HEK293 (cell line): ENCODE measurements at regions not wholly inside any gene's neighbourhood (a gene's known extent, or its start where the extent isn't known, plus 50 kb on each side); places are given as distances from the start of the nearest gene placed in this dataset.

Experiments
- CTCF ChIA-PET: fragments of 350-600 bp; formaldehyde crosslinking; extraction: SDS; loops from one replicate; lab custom pipeline; 2021; ENCODE audit warnings: antibody characterized with exemption; lab: Yijun Ruan, JAX
- POLR2A ChIA-PET: fragments of 300-600 bp; formaldehyde crosslinking; extraction: SDS; loops from one replicate; lab custom pipeline; 2020; ENCODE audit warnings: antibody characterized with exemption, inconsistent platforms; lab: Yijun Ruan, JAX
- H3K27ac ChIP-seq: fragments of 200-500 bp; sonication (Bioruptor generic); 2 replicates; pipeline ENCODE4 v1.5.1; 2014; ENCODE audit warnings: low read depth, low read length, control low read depth, inconsistent platforms; ENCODE audit errors: extremely low read depth
- H3K36me3 ChIP-seq, 2 experiments: fragments of 200-500 bp in 1 of 2; sonication (Bioruptor generic) in 1 of 2; 1 replicate in 1 of 2; 2 replicates in 1 of 2; pipeline ENCODE4 v1.5.1; 2014 to 2017; ENCODE audit warnings: inconsistent platforms in 2 of 2, low read length in 2 of 2; ENCODE audit not compliant: control insufficient read depth in 2 of 2, insufficient read depth in 1 of 2
- H3K4me1 ChIP-seq: fragments of 200-500 bp; sonication (Bioruptor generic); 2 replicates; pipeline ENCODE4 v1.5.1; 2014; ENCODE audit warnings: mild to moderate bottlenecking, low read length, inconsistent platforms; ENCODE audit not compliant: control insufficient read depth, insufficient read depth
- H3K4me3 ChIP-seq: 2 replicates; pipeline ENCODE4 v1.5.1; 2011; ENCODE audit warnings: low read depth, mild to moderate bottlenecking, control low read depth, low read length, moderate library complexity
- H3K9me3 ChIP-seq: fragments of 200-500 bp; sonication (Bioruptor generic); 2 replicates; pipeline ENCODE4 v1.5.1; 2014; ENCODE audit warnings: low read depth, low read length, inconsistent platforms; ENCODE audit not compliant: control insufficient read depth, insufficient read depth
- GLI4 ChIP-seq: fragments of 450-650 bp; formaldehyde crosslinking; IDR thresholded peaks from 2 replicates; pipeline ENCODE4 v1.5.1; 2016; ENCODE audit warnings: missing biosample characterization, missing genetic modification characterization
- SCRT1 ChIP-seq: fragments of 450-650 bp; formaldehyde crosslinking; IDR thresholded peaks from 2 replicates; pipeline ENCODE4 v1.5.1; 2016; ENCODE audit warnings: missing biosample characterization, missing genetic modification characterization, borderline replicate concordance
- TRIM28 ChIP-seq: IDR thresholded peaks from 2 replicates; pipeline ENCODE4 v1.6.1; 2011; ENCODE audit warnings: low read length, control low read depth, borderline replicate concordance
- ZBTB48 ChIP-seq: fragments of 450-650 bp; formaldehyde crosslinking; IDR thresholded peaks from 2 replicates; pipeline ENCODE4 v1.5.1; 2016; ENCODE audit warnings: missing biosample characterization, missing genetic modification characterization
- ZFP69B ChIP-seq: fragments of 450-650 bp; formaldehyde crosslinking; IDR thresholded peaks from 2 replicates; pipeline ENCODE4 v1.5.1; 2016; ENCODE audit warnings: missing biosample characterization, missing genetic modification characterization
- ZIC2 ChIP-seq: fragments of 450-650 bp; formaldehyde crosslinking; IDR thresholded peaks from 2 replicates; pipeline ENCODE4 v1.5.1; 2016; ENCODE audit warnings: missing biosample characterization, missing genetic modification characterization
- ZNF132 ChIP-seq: fragments of 450-650 bp; formaldehyde crosslinking; IDR thresholded peaks from 2 replicates; pipeline ENCODE4 v1.5.1; 2017; ENCODE audit warnings: missing biosample characterization, missing genetic modification characterization, borderline replicate concordance
- ZNF133 ChIP-seq: fragments of 450-650 bp; formaldehyde crosslinking; IDR thresholded peaks from 2 replicates; pipeline ENCODE4 v1.5.1; 2016; ENCODE audit warnings: missing biosample characterization, missing genetic modification characterization
- ZNF16 ChIP-seq: fragments of 450-650 bp; formaldehyde crosslinking; IDR thresholded peaks from 2 replicates; pipeline ENCODE4 v1.5.1; 2016; ENCODE audit warnings: low read depth, missing biosample characterization, missing genetic modification characterization
- ZNF169 ChIP-seq: fragments of 450-650 bp; formaldehyde crosslinking; IDR thresholded peaks from 2 replicates; pipeline ENCODE4 v1.5.1; 2016; ENCODE audit warnings: missing biosample characterization, missing genetic modification characterization
- ZNF174 ChIP-seq: fragments of 450-650 bp; formaldehyde crosslinking; IDR thresholded peaks from 2 replicates; pipeline ENCODE4 v1.5.0; 2017; ENCODE audit warnings: missing biosample characterization, mild to moderate bottlenecking, missing genetic modification characterization
- ZNF292 ChIP-seq: fragments of 450-650 bp; formaldehyde crosslinking; IDR thresholded peaks from 2 replicates; pipeline ENCODE4 v1.5.1; 2016; ENCODE audit warnings: low read depth, missing biosample characterization, missing genetic modification characterization, borderline replicate concordance
- ZNF366 ChIP-seq: fragments of 450-650 bp; formaldehyde crosslinking; conservative IDR thresholded peaks from 2 replicates; pipeline ENCODE4 v1.5.1; 2016; ENCODE audit warnings: missing biosample characterization, missing genetic modification characterization
- ZNF423 ChIP-seq: fragments of 450-650 bp; formaldehyde crosslinking; IDR thresholded peaks from 2 replicates; pipeline ENCODE4 v1.5.1; 2016; ENCODE audit warnings: missing biosample characterization, missing genetic modification characterization
- ZNF555 ChIP-seq: fragments of 450-650 bp; formaldehyde crosslinking; conservative IDR thresholded peaks from 2 replicates; pipeline ENCODE4 v1.5.1; 2017; ENCODE audit warnings: missing biosample characterization, mild to moderate bottlenecking, missing genetic modification characterization, inconsistent platforms
- ZNF777 ChIP-seq: fragments of 450-650 bp; formaldehyde crosslinking; IDR thresholded peaks from 2 replicates; pipeline ENCODE4 v1.5.1; 2017; ENCODE audit warnings: missing biosample characterization, missing genetic modification characterization, borderline replicate concordance
- ZNF785 ChIP-seq: fragments of 450-650 bp; formaldehyde crosslinking; IDR thresholded peaks from 2 replicates; pipeline ENCODE4 v1.5.1; 2016; ENCODE audit warnings: missing biosample characterization, missing genetic modification characterization
- ZNF791 ChIP-seq: fragments of 450-650 bp; formaldehyde crosslinking; IDR thresholded peaks from 2 replicates; pipeline ENCODE4 v1.5.1; 2016; ENCODE audit warnings: missing biosample characterization, missing genetic modification characterization
- ZSCAN30 ChIP-seq: fragments of 450-650 bp; IDR thresholded peaks from 2 replicates; pipeline ENCODE4 v1.5.1; 2018; ENCODE audit warnings: missing biosample characterization, mild to moderate bottlenecking, missing genetic modification characterization, moderate library complexity
- TF ChIP-seq, protein P1 (sequence below): fragments of 450-650 bp; formaldehyde crosslinking; IDR thresholded peaks from 2 replicates; pipeline ENCODE4 v1.5.1; 2016; ENCODE audit warnings: missing biosample characterization, missing genetic modification characterization
- TF ChIP-seq, protein P2 (sequence below): fragments of 450-650 bp; IDR thresholded peaks from 2 replicates; pipeline ENCODE4 v1.5.1; 2018; ENCODE audit warnings: missing biosample characterization, mild to moderate bottlenecking, missing genetic modification characterization
- TF ChIP-seq, protein P3 (sequence below): fragments of 450-650 bp; formaldehyde crosslinking; IDR thresholded peaks from 2 replicates; pipeline ENCODE4 v1.5.1; 2016; ENCODE audit warnings: missing biosample characterization, missing genetic modification characterization
- TF ChIP-seq, protein P4 (sequence below): fragments of 450-650 bp; formaldehyde crosslinking; IDR thresholded peaks from 2 replicates; pipeline ENCODE4 v1.5.1; 2016; ENCODE audit warnings: missing biosample characterization, missing genetic modification characterization
- TF ChIP-seq, protein P5 (sequence below): fragments of 450-650 bp; formaldehyde crosslinking; IDR thresholded peaks from 2 replicates; pipeline ENCODE4 v1.5.1; 2016; ENCODE audit warnings: missing biosample characterization, missing genetic modification characterization, borderline replicate concordance
- TF ChIP-seq, protein P6 (sequence below): fragments of 450-650 bp; formaldehyde crosslinking; IDR thresholded peaks from 2 replicates; pipeline ENCODE4 v1.5.1; 2017; ENCODE audit warnings: missing biosample characterization, missing genetic modification characterization

DNA sequence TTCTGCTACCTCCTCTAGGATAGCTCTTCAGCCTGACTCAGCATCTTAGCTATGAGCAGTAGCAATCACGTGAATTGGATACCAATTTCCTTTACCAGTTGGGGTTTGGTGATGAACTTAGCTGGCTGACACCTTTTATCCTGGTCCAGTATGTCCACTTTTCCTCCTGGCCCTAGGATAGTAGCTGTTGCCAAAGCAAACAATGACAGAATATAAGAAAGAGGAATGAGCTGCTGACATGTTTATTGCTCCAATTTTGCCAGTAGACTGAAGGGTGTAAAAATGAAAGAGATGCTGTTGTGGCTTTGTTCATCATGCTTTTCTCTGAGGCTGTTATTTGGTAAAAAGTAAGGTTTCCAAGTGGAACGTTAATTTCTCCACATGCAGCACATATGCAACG lies 168.3 kb upstream of the JAG1 start:
- H3K9me3 ChIP-seq: no peaks in the 10 kb centered on the region
- H3K4me1 ChIP-seq: no peaks in the 10 kb centered on the region
- H3K27ac ChIP-seq: no peak overlapping the region
- no peak for TF ChIP-seq ZIC2 (tag by site-specific recombination)
- no peak for TF ChIP-seq ZBTB48 (tag by site-specific recombination)
- no peak for TF ChIP-seq ZFP69B (tag by site-specific recombination)
- no peak for TF ChIP-seq ZNF555 (tag by site-specific recombination)
- TF ChIP-seq, protein P1, sequence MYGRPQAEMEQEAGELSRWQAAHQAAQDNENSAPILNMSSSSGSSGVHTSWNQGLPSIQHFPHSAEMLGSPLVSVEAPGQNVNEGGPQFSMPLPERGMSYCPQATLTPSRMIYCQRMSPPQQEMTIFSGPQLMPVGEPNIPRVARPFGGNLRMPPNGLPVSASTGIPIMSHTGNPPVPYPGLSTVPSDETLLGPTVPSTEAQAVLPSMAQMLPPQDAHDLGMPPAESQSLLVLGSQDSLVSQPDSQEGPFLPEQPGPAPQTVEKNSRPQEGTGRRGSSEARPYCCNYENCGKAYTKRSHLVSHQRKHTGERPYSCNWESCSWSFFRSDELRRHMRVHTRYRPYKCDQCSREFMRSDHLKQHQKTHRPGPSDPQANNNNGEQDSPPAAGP (tag by site-specific recombination): no peak
- no peak for TF ChIP-seq ZNF16
- TF ChIP-seq GLI4 (tag by site-specific recombination): no peak
- no peak for TF ChIP-seq TRIM28
- TF ChIP-seq SCRT1 (tag by site-specific recombination): no peak
- TF ChIP-seq ZNF174 (tag by site-specific recombination): no peak
- no peak for TF ChIP-seq ZSCAN30 (tag by site-specific recombination)
- no peak for TF ChIP-seq ZNF133 (tag by site-specific recombination)
- TF ChIP-seq, protein P2, sequence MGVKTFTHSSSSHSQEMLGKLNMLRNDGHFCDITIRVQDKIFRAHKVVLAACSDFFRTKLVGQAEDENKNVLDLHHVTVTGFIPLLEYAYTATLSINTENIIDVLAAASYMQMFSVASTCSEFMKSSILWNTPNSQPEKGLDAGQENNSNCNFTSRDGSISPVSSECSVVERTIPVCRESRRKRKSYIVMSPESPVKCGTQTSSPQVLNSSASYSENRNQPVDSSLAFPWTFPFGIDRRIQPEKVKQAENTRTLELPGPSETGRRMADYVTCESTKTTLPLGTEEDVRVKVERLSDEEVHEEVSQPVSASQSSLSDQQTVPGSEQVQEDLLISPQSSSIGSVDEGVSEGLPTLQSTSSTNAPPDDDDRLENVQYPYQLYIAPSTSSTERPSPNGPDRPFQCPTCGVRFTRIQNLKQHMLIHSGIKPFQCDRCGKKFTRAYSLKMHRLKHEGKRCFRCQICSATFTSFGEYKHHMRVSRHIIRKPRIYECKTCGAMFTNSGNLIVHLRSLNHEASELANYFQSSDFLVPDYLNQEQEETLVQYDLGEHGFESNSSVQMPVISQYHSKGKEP (tag by site-specific recombination): no peak
- TF ChIP-seq ZNF785 (tag by site-specific recombination): no peak
- TF ChIP-seq, protein P3, sequence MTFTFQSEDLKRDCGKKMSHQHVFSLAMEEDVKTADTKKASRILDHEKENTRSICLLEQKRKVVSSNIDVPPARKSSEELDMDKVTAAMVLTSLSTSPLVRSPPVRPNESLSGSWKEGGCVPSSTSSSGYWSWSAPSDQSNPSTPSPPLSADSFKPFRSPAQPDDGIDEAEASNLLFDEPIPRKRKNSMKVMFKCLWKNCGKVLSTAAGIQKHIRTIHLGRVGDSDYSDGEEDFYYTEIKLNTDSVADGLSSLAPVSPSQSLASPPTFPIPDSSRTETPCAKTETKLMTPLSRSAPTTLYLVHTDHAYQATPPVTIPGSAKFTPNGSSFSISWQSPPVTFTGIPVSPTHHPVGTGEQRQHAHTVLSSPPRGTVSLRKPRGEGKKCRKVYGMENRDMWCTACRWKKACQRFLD: no peak
- no peak for TF ChIP-seq ZNF132
- TF ChIP-seq, protein P4, sequence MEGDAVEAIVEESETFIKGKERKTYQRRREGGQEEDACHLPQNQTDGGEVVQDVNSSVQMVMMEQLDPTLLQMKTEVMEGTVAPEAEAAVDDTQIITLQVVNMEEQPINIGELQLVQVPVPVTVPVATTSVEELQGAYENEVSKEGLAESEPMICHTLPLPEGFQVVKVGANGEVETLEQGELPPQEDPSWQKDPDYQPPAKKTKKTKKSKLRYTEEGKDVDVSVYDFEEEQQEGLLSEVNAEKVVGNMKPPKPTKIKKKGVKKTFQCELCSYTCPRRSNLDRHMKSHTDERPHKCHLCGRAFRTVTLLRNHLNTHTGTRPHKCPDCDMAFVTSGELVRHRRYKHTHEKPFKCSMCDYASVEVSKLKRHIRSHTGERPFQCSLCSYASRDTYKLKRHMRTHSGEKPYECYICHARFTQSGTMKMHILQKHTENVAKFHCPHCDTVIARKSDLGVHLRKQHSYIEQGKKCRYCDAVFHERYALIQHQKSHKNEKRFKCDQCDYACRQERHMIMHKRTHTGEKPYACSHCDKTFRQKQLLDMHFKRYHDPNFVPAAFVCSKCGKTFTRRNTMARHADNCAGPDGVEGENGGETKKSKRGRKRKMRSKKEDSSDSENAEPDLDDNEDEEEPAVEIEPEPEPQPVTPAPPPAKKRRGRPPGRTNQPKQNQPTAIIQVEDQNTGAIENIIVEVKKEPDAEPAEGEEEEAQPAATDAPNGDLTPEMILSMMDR: no peak
- TF ChIP-seq ZNF366 (tag by site-specific recombination): no peak
- H3K4me3 ChIP-seq: no peak overlapping the region
- ChIA-PET POLR2A (no interaction called here), CTCF (no interaction called here)
- no peaks in the 10 kb centered on the region for H3K36me3 ChIP-seq

DNA sequence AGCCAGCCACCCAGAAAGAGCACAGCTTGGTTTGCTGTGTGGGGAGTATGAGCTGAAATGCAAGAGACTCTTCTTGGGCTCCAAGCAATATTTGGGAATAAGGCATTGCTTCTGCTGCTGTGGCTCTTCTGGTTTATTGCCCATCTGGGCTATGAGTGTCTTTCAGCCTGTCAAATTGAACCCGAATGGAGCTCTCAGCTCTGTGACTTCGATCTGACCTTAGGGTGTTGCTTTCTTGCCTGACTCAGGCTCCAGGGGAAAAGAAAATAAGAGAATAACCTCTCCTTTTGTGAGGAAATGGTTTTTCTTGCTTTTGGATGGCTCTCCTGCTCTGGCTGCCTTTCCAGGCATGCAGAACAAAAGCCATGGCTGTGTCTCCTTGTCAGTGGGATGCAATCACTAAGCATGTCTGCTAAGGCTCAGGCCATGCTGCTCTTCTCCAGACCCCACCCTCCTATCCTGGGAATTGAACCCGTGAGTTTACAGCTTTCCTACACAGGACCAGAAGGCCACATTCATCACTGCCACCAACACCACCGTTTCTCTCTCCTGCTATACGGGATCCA lies 169.4 kb upstream of the JAG1 start:
- ChIA-PET CTCF (interaction anchor here (0.6 to 0.7 kb wide), 2 partner anchors 17 to 383 kb away, joined by 3 read pairs; no protein-coding TSS in a partner anchor), POLR2A (no interaction called here)
- Histone ChIP-seq H3K4me3 (no peak overlapping the region), H3K36me3 (no peaks in the 10 kb centered on the region), H3K27ac (no peak overlapping the region), H3K4me1 (no peaks in the 10 kb centered on the region), H3K9me3 (no peaks in the 10 kb centered on the region)
- no peak for TF ChIP-seq ZSCAN30 (tag by site-specific recombination)
- no peak for TF ChIP-seq ZNF292 (tag by site-specific recombination)
- TF ChIP-seq, protein P5, sequence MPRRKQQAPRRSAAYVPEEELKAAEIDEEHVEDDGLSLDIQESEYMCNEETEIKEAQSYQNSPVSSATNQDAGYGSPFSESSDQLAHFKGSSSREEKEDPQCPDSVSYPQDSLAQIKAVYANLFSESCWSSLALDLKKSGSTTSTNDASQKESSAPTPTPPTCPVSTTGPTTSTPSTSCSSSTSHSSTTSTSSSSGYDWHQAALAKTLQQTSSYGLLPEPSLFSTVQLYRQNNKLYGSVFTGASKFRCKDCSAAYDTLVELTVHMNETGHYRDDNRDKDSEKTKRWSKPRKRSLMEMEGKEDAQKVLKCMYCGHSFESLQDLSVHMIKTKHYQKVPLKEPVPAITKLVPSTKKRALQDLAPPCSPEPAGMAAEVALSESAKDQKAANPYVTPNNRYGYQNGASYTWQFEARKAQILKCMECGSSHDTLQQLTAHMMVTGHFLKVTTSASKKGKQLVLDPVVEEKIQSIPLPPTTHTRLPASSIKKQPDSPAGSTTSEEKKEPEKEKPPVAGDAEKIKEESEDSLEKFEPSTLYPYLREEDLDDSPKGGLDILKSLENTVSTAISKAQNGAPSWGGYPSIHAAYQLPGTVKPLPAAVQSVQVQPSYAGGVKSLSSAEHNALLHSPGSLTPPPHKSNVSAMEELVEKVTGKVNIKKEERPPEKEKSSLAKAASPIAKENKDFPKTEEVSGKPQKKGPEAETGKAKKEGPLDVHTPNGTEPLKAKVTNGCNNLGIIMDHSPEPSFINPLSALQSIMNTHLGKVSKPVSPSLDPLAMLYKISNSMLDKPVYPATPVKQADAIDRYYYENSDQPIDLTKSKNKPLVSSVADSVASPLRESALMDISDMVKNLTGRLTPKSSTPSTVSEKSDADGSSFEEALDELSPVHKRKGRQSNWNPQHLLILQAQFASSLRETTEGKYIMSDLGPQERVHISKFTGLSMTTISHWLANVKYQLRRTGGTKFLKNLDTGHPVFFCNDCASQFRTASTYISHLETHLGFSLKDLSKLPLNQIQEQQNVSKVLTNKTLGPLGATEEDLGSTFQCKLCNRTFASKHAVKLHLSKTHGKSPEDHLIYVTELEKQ (tag by site-specific recombination): no peak
- TF ChIP-seq ZNF791 (tag by site-specific recombination): no peak
- no peak for TF ChIP-seq ZNF169 (tag by site-specific recombination)
- TF ChIP-seq, protein P6, sequence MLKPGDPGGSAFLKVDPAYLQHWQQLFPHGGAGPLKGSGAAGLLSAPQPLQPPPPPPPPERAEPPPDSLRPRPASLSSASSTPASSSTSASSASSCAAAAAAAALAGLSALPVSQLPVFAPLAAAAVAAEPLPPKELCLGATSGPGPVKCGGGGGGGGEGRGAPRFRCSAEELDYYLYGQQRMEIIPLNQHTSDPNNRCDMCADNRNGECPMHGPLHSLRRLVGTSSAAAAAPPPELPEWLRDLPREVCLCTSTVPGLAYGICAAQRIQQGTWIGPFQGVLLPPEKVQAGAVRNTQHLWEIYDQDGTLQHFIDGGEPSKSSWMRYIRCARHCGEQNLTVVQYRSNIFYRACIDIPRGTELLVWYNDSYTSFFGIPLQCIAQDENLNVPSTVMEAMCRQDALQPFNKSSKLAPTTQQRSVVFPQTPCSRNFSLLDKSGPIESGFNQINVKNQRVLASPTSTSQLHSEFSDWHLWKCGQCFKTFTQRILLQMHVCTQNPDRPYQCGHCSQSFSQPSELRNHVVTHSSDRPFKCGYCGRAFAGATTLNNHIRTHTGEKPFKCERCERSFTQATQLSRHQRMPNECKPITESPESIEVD (tag by site-specific recombination): no peak
- TF ChIP-seq ZNF423: no peak
- no peak for TF ChIP-seq ZNF777 (tag by site-specific recombination)
